ENCODE measurements at regions not wholly inside any gene's neighbourhood (a gene's known extent, or its start where the extent isn't known, plus 50 kb on each side); places are given as distances from the start of the nearest gene placed in this dataset.

DNA sequence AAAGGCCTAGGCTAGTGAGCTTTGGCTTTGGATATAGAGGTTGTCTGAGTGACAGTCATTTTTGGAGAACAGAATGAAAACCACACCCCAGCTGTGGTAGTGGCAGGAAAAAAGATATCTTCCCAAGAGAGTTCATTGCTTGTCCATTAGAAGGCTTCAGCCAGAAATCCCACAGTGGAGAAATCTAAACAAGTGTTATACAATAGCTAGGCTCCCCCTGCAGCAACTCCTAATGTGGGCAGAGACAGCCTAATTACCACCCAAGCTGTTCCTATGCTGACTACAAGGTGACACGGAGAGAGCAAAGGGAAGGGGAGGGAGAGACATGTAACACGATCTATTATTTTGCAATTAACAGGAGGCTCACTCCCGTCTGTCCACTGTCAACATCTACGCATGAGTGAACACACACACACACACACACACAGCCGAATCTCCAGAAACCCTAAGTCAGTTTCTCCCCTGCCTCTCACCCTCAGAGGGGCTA is 147.5 kb upstream of the TCF21 start:
- FAIRE-seq: peak; percentile 55
- Histone ChIP-seq H2BK15ac (ENCODE audit: low read length) (no peak overlapping the region), H2BK5ac (ENCODE audit: low read depth, low read length) (no peak overlapping the region), H3K23ac (ENCODE audit: insufficient read length) (no peak overlapping the region), H4K8ac (ENCODE audit: extremely low read depth, insufficient read depth, low read length) (no peak overlapping the region), H3K27me3 (replicated peaks in 1 of 4; ENCODE audit: control insufficient read depth in 3 of 4, extremely low read depth in 1 of 4, insufficient read depth in 3 of 4, low read length in 3 of 4) (no peaks in the 10 kb centered on the region), H2AK5ac (ENCODE audit: low read depth, low read length) (no peak overlapping the region), H3K23me2 (ENCODE audit: low read depth, low read length) (no peaks in the 10 kb centered on the region), H3K36me3 (ENCODE audit: control insufficient read depth in 2 of 4, insufficient read depth in 4 of 4, low read length in 3 of 4) (no peaks in the 10 kb centered on the region), H3K79me2 (ENCODE audit: control insufficient read depth in 1 of 2, insufficient read depth in 2 of 2, low read length in 2 of 2) (no peaks in the 10 kb centered on the region), H4K20me1 (replicated peaks in 1 of 2; ENCODE audit: control insufficient read depth in 1 of 2, insufficient read depth in 2 of 2, low read length in 2 of 2) (no peaks in the 10 kb centered on the region), H3K56ac (replicated peaks; ENCODE audit: insufficient read length, low read depth, low read length) (no peak overlapping the region), H3K14ac (ENCODE audit: insufficient read length) (no peak overlapping the region), H3K18ac (ENCODE audit: extremely low read depth, low read length) (no peak overlapping the region), H3K4me3 (ENCODE audit: extremely low read depth in 1 of 4, insufficient read depth in 2 of 4, low read depth in 3 of 4, low read length in 4 of 4) (no peak overlapping the region), H3K4me1 (replicated peaks in 1 of 4; ENCODE audit: control insufficient read depth in 3 of 4, insufficient read depth in 4 of 4, low read length in 3 of 4) (peaks cover 0 to 9% (median 3%) of the 10 kb centered on the region in 4 experiments; a peak in 3 of 7 replicates), H2AFZ (ENCODE audit: low read length) (peak overlapping the region; percentile 96), H2BK12ac (ENCODE audit: low read depth, low read length) (no peak overlapping the region), H4K91ac (replicated peaks; ENCODE audit: insufficient read length, low read length) (no peak overlapping the region), H2BK20ac (ENCODE audit: low read length) (no peak overlapping the region), H3K9ac (replicated peaks in 1 of 4; ENCODE audit: extremely low read depth in 1 of 4, low read depth in 3 of 4, low read length in 3 of 4) (no peak overlapping the region), H3K4ac (replicated peaks; ENCODE audit: insufficient read length, low read depth, low read length) (no peak overlapping the region), H3K79me1 (ENCODE audit: low read depth, low read length) (no peaks in the 10 kb centered on the region), H2BK120ac (replicated peaks; ENCODE audit: low read depth, low read length) (no peak overlapping the region), H4K5ac (ENCODE audit: insufficient read length, low read depth, low read length) (no peak overlapping the region), H3K4me2 (ENCODE audit: insufficient read depth in 1 of 2, low read depth in 2 of 2, low read length in 2 of 2) (no peak overlapping the region), H3K9me3 (ENCODE audit: insufficient read depth in 2 of 2, low read depth in 1 of 2, low read length in 1 of 2) (no peaks in the 10 kb centered on the region), H3K27ac (ENCODE audit: low read depth, low read length) (no peak overlapping the region)
- no peak for DNase-seq (ENCODE audit: low read depth in 1 of 2, low spot score in 2 of 2)
- CTCF ChIA-PET (ENCODE audit: partially characterized antibody): interaction anchor here (0.7 to 2.1 kb wide), 4 partner anchors 13 to 176 kb away, joined by 3 to 6 read pairs (median 4); no protein-coding TSS in a partner anchor
- WGBS, 2 experiments (ENCODE audit: extremely low coverage in 1 of 2, insufficient coverage in 1 of 2, insufficient read length in 1 of 2, insufficient replicate concordance in 2 of 2, low coverage in 1 of 2, low lambda C conversion rate in 2 of 2, missing lambda C conversion rate in 1 of 2): 66% methylated on average over 5 of the region's 5 CpGs; no CpG with 5 or more reads in 1 of the 2 experiments
- TF ChIP-seq CHD2 (IDR thresholded peaks at IDR 0.05; ENCODE audit: low read length): no peak
- no peak for TF ChIP-seq HDAC2 (IDR thresholded peaks at IDR 0.05; ENCODE audit: borderline replicate concordance in 1 of 2, low read depth in 2 of 2, low read length in 2 of 2)
- TF ChIP-seq TCF12 (IDR thresholded peaks at IDR 0.05; ENCODE audit: low read depth, low read length): no peak
- TF ChIP-seq TEAD4 (IDR thresholded peaks at IDR 0.05; ENCODE audit: low read depth, low read length): no peak
- TF ChIP-seq SIN3A (conservative IDR thresholded peaks at IDR 0.05 in 1 of 2, IDR thresholded peaks at IDR 0.05 in 1 of 2; ENCODE audit: low read depth in 1 of 2, low read length in 2 of 2): no peak
- no peak for TF ChIP-seq CHD1 (IDR thresholded peaks at IDR 0.05; ENCODE audit: low read depth, low read length)
- no peak for TF ChIP-seq RAD21 (IDR thresholded peaks at IDR 0.05 in 1 of 2, conservative IDR thresholded peaks at IDR 0.05 in 1 of 2; ENCODE audit: low read depth in 2 of 2, low read length in 2 of 2)
- no peak for TF ChIP-seq CBX5 (IDR thresholded peaks at IDR 0.05; ENCODE audit: low read depth, low read length)
- POLR2A ChIA-PET (ENCODE audit: partially characterized antibody): interaction anchor here (0.9 kb wide), 1 partner anchor 15 kb away, joined by 4 read pairs; no protein-coding TSS in a partner anchor

Measured in H1 (cell line).